Hepatocyte (in vitro differentiated cells): ENCODE measurements at regions not wholly inside any gene's neighbourhood (a gene's known extent, or its start where the extent isn't known, plus 50 kb on each side); places are given as distances from the start of the nearest gene placed in this dataset.

Experiments used
- DNase-seq: peaks from one replicate; pipeline ENCODE4 v3.0.0-alpha.2; 2016; ENCODE audit warnings: low spot score
- H2AFZ ChIP-seq: fragments of 200-600 bp; sonication (generic); 2 replicates; pipeline ENCODE4 v1.6.0; 2016; ENCODE audit warnings: antibody characterized with exemption, mild to moderate bottlenecking
- H3K27ac ChIP-seq: fragments of 200-600 bp; sonication (generic); 2 replicates; pipeline ENCODE4 v1.5.1; 2016; ENCODE audit warnings: mild to moderate bottlenecking
- H3K27me3 ChIP-seq: fragments of 200-600 bp; sonication (generic); 2 replicates; pipeline ENCODE4 v1.6.1; 2016
- H3K36me3 ChIP-seq: fragments of 200-600 bp; sonication (generic); replicated peaks from 2 replicates; pipeline ENCODE4 v1.5.1; 2016; ENCODE audit warnings: low read depth; ENCODE audit not compliant: insufficient read depth
- H3K4me1 ChIP-seq: fragments of 200-600 bp; sonication (generic); 2 replicates; pipeline ENCODE4 v1.5.1; 2016; ENCODE audit warnings: mild to moderate bottlenecking, moderate library complexity; ENCODE audit not compliant: insufficient read depth
- H3K4me2 ChIP-seq: fragments of 200-600 bp; sonication (generic); 2 replicates; pipeline ENCODE4 v1.6.0; 2016
- H3K4me3 ChIP-seq: fragments of 200-600 bp; sonication (generic); 2 replicates; pipeline ENCODE4 v1.5.1; 2016; ENCODE audit warnings: mild to moderate bottlenecking
- H3K79me2 ChIP-seq: fragments of 200-600 bp; sonication (generic); 2 replicates; pipeline ENCODE4 v1.6.0; 2017; ENCODE audit warnings: mild to moderate bottlenecking
- H3K9me2 ChIP-seq: fragments of 200-600 bp; sonication (generic); replicated peaks from 2 replicates; pipeline ENCODE4 v1.6.0; 2017; ENCODE audit warnings: mild to moderate bottlenecking; ENCODE audit not compliant: insufficient read depth
- H3K9me3 ChIP-seq: fragments of 200-600 bp; sonication (generic); 2 replicates; pipeline ENCODE4 v1.5.1; 2016; ENCODE audit warnings: low read depth, mild to moderate bottlenecking
- H4K20me1 ChIP-seq: fragments of 200-600 bp; sonication (generic); 2 replicates; pipeline ENCODE4 v1.6.0; 2016; ENCODE audit warnings: mild to moderate bottlenecking; ENCODE audit not compliant: insufficient read depth, poor library complexity, severe bottlenecking
- EZH2 ChIP-seq: fragments of 200-600 bp; sonication (generic); IDR thresholded peaks from 2 replicates; pipeline ENCODE4 v1.6.1; 2016; ENCODE audit warnings: antibody characterized with exemption, mild to moderate bottlenecking, borderline replicate concordance
- EZH2phosphoT487 ChIP-seq: fragments of 200-600 bp; sonication (generic); IDR thresholded peaks from one replicate; pipeline ENCODE4 v1.6.1; 2018; ENCODE audit warnings: antibody characterized with exemption, mild to moderate bottlenecking, low read depth, moderate library complexity; ENCODE audit not compliant: unreplicated experiment, severe bottlenecking
- WGBS: methylation state at CpG from one replicate; pipeline ENCODE4 v1.1.6; 2016; ENCODE audit warnings: low lambda C conversion rate; ENCODE audit errors: missing lambda C conversion rate; 5-methylcytosine and 5-hydroxymethylcytosine counted together
- TF ChIP-seq, protein P1 (sequence below): fragments of 200-600 bp; sonication (generic); IDR thresholded peaks from 2 replicates; pipeline ENCODE4 v1.5.1; 2016; ENCODE audit warnings: antibody characterized with exemption, mild to moderate bottlenecking; ENCODE audit not compliant: poor library complexity

DNA sequence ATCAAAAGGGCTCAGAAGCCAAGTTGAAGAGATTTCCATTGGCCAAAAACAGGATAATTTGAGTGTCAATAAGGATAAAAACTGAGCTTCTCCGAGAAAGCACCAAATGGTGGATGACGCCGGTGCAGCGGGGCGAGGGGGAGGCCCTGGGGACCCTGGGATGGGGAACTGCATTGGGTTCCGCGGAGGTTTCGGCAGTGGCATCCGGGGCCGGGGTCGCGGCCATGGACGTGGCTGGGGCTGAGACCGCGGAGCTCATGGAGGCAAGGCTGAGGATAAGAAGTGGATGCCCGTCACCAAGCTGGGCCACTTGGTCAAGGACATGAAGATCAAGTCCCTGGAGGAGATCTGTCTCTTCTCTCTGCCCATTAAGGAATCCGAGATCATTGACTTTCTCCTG, 97.2 kb downstream of the DMRTA2 start:
- Histone ChIP-seq H3K9me3 (no peaks in the 10 kb centered on the region), H3K36me3 (no peaks in the 10 kb centered on the region), H3K79me2 (no peaks in the 10 kb centered on the region), H4K20me1 (no peaks in the 10 kb centered on the region), H3K4me3 (no peak overlapping the region), H3K9me2 (no peaks in the 10 kb centered on the region), H3K27me3 (peaks cover 11% of the 10 kb centered on the region), H3K4me2 (no peak overlapping the region), H2AFZ (no peak overlapping the region), H3K27ac (no peak overlapping the region), H3K4me1 (no peaks in the 10 kb centered on the region)
- no peak for TF ChIP-seq EZH2
- no peak for TF ChIP-seq EZH2phosphoT487
- TF ChIP-seq, protein P1, sequence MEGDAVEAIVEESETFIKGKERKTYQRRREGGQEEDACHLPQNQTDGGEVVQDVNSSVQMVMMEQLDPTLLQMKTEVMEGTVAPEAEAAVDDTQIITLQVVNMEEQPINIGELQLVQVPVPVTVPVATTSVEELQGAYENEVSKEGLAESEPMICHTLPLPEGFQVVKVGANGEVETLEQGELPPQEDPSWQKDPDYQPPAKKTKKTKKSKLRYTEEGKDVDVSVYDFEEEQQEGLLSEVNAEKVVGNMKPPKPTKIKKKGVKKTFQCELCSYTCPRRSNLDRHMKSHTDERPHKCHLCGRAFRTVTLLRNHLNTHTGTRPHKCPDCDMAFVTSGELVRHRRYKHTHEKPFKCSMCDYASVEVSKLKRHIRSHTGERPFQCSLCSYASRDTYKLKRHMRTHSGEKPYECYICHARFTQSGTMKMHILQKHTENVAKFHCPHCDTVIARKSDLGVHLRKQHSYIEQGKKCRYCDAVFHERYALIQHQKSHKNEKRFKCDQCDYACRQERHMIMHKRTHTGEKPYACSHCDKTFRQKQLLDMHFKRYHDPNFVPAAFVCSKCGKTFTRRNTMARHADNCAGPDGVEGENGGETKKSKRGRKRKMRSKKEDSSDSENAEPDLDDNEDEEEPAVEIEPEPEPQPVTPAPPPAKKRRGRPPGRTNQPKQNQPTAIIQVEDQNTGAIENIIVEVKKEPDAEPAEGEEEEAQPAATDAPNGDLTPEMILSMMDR, result no peak
- no peak for DNase-seq
- 97% methylated on average over 17 of the region's 17 CpGs for WGBS

DNA sequence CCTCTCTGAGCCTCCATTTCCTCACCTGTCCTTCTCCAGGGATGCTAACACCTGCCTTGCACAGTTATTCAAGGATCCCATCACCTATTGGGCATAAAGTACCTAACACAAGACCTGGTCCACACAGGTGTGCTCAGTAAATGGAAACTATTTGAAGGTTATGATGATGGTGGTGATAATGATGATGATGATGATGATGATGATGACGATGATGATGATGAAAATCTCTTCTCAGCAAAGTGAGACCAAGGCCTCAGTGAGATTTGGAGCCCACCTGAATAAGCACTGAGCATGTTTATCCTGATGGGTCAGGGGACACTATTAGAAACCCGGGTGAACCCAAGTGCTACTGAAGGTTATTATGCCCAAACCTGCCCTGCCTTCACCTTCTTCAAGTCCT, 100.7 kb downstream of the DMRTA2 start:
- Histone ChIP-seq H3K4me2 (no peak overlapping the region), H3K36me3 (no peaks in the 10 kb centered on the region), H3K9me3 (no peaks in the 10 kb centered on the region), H3K27me3 (no peaks in the 10 kb centered on the region), H3K27ac (no peak overlapping the region), H3K9me2 (no peaks in the 10 kb centered on the region), H3K4me3 (no peak overlapping the region), H4K20me1 (no peaks in the 10 kb centered on the region), H3K79me2 (no peaks in the 10 kb centered on the region), H3K4me1 (no peaks in the 10 kb centered on the region), H2AFZ (no peak overlapping the region)
- TF ChIP-seq, protein P1, result no peak
- no peak for TF ChIP-seq EZH2phosphoT487
- TF ChIP-seq EZH2, result no peak
- DNase-seq, result no peak
- 46% methylated on average over 2 of the region's 2 CpGs for WGBS

DNA sequence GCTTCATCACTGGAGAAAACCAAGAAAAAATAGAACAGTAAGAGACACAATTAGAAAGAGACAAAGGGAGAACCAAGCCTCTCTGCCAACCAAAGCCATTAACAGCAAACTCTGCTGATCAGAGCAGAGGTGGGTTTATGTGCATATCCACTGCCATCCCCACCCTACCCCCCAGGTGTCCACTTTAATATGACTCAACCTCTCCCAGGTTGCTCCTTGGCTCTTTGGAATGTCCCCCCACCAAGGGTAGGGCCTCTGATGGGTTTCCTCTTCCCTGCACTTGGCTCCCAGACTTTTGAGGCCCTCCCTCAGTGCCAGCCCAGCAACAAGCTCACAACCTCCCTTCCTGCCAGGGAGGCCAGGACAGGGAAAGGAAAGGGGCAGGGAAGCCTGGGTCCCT, 104.8 kb downstream of the DMRTA2 start:
- Histone ChIP-seq H3K27me3 (no peaks in the 10 kb centered on the region), H3K4me3 (no peak overlapping the region), H3K36me3 (no peaks in the 10 kb centered on the region), H3K79me2 (no peaks in the 10 kb centered on the region), H3K9me2 (no peaks in the 10 kb centered on the region), H3K27ac (no peak overlapping the region), H2AFZ (no peak overlapping the region), H4K20me1 (no peaks in the 10 kb centered on the region), H3K4me1 (no peaks in the 10 kb centered on the region), H3K4me2 (no peak overlapping the region), H3K9me3 (no peaks in the 10 kb centered on the region)
- TF ChIP-seq, protein P1, result no peak
- TF ChIP-seq EZH2 (no peak), EZH2phosphoT487 (no peak)
- DNase-seq, result no peak

DNA sequence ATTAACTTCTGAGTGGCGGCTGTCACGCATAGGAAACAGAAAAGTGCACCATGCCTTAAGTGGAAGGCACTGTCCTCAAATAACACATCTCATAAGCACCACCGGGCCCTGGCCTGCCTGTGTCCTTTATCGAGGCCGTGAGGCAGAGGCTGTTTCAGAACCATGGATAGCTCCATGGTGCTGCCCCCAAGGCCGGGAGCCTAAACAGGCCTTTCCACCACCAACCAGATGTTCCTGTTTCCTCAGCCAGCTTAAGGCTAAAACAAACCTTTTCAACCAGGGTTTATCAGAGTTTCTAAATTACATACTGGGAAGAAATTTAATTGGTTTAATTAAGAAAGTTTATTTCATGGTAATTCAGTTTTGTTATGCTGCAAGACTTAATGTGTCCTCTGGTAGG, 114.4 kb downstream of the DMRTA2 start:
- Histone ChIP-seq H3K9me3 (no peaks in the 10 kb centered on the region), H3K27ac (no peak overlapping the region), H3K36me3 (no peaks in the 10 kb centered on the region), H3K4me3 (no peak overlapping the region), H3K27me3 (no peaks in the 10 kb centered on the region), H4K20me1 (no peaks in the 10 kb centered on the region), H3K9me2 (no peaks in the 10 kb centered on the region), H3K4me2 (no peak overlapping the region), H3K4me1 (no peaks in the 10 kb centered on the region), H3K79me2 (no peaks in the 10 kb centered on the region), H2AFZ (no peak overlapping the region)
- TF ChIP-seq EZH2phosphoT487, result no peak
- TF ChIP-seq, protein P1, result no peak
- no peak for TF ChIP-seq EZH2
- DNase-seq, result peak; percentile 65
- 34% methylated on average over 6 of the region's 6 CpGs for WGBS
